NCI-H82 treated with DMSO at 0.1 percent for 48 hours (cell line): ENCODE measurements at regions not wholly inside any gene's neighbourhood (a gene's known extent, or its start where the extent isn't known, plus 50 kb on each side); places are given as distances from the start of the nearest gene placed in this dataset.

ENCODE experiments used
- DNase-seq: peaks from one replicate; lab custom pipeline; 2025; ENCODE audit not compliant: unreplicated experiment; lab: John Stamatoyannopoulos, UW

DNA sequence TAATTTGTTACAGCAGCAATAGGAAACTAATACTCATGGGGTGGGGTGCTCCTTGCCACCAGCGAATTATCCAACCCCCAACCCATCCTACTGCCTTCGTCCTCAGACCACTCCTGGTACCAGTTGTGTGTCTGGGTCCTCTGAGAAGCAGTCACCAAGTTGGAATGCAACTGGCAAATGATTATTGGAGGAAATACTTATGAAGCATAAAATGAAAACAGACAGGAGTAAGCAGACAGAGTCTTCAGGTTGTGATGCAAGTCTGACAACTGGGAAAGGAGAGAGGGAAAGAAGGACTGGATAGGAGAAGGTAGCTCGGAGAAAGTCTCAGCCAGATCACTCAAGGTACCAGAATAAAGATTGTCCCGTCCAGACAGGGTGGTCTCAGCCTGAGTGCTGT is 181.1 kb upstream of the ARID2 start:
- DNase-seq: no peak

GRCh38 chr12:45549337-45549902 is 180.1 kb upstream of the ARID2 start:
- no peak for DNase-seq

DNA sequence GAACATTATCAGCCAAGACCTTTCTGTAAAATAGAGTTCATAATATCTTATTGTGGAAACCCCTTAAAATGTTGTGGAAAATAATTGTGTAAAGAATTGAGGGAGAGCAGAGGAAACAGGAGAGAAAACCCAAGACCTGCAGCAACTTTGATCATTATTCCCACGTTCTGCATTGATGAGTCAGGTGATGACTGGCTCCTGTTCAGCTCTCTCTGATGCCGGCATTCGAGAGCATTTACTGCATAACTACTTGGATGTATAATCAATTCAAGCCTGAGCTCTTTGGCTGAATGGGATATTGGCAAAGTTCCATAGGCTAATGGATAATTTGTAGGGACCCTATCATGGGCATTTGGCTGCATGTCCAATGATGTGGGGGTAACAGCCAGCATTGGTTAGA is 176.3 kb upstream of the ARID2 start:
- DNase-seq: no peak

DNA sequence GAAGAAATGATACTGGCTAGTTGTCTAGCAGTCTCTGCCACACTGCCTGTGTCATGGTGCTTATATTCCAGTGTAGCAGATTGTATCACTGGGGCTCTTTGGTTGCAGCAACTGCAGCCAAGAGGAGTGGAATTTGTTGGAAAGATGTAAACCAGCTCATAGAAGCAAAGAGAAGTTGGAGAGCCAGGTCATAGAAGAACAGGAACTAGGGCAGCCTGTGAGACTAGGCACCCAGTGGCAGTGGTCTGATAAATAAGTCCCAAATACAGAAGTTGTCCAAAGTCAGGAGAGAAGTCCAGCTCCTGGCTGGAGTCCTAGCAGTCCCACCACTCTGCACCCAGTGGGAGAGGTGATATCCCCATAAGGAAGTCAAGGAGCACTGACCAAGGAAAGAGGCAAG is 172.5 kb upstream of the ARID2 start:
- DNase-seq: no peak

DNA sequence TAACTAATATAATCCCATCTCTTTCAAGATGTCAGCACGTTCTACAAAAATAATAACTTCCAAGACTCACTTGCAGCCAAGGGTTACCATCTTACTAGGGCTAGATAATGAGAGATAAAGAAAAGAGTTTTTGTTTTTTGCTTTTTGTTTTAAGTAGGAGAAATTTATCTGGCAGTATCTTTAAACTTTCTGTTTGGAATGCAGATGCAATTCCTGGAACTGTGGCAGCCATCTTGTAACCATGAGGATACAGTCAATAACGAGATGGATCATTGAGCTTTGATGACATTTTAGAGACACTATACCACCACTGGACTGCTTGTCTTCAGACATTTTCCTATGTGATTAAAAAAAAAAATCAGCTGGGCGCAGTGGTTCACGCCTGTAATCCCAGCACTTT is 171.2 kb upstream of the ARID2 start:
- DNase-seq: no peak

GRCh38 chr12:45559537-45559936 is 170.0 kb upstream of the ARID2 start:
- DNase-seq: no peak

DNA sequence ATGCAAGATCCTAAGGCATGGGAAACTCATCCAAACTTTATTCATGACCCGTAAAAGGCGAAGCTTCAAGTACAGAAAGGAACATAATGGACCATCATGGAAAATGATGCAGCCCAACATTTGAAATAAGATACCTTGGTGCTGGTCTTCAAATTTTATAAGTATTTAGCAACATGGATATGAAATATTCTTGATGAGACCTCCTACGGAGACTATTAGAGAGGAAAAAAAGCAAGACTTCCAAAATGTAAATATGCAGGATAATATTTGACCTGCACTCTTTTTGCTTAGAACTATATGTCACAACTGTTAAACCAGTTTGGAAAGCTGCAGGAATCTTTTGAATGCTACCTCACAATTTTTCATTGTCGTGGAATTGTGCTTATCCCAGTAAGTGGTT is 168.8 kb upstream of the ARID2 start:
- no peak for DNase-seq

DNA sequence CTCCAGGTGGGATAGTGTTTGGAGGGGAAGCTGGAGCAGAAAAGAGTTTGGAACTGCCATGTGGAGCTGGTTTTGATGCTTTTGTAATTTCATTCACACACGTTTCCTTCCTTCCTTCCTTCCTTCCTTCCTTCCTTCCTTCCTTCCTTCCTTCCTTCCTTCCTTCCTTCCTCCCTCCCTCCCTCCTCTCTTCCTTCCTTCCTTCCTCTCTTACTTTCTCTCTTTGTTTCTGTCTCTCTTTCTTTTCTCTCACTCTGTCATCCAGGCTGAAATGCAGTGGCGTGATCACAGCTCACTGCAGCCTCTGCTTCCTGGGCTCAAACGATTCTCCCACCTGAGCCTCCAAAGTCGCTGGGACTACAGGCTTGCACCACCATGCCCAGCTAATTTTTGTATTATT is 168.0 kb upstream of the ARID2 start:
- DNase-seq: no peak

DNA sequence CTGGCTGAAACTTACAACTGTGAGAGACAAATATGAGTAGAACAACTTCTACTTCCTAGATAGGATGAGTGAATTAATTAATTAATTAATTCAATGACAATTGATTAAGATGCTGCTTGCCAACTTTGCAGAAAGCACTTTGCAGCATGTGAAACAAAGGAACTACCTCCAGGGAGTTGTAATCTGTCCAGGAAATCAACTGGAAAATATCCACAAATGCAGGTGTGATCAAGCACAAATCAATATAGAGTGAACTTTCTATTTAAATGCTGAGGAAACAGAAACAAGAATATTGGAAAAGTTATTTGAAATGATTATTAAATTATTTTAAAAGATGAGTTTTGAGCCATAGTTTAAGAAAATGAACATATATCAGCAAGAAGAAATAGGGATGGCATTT is 163.9 kb upstream of the ARID2 start:
- DNase-seq: no peak

DNA sequence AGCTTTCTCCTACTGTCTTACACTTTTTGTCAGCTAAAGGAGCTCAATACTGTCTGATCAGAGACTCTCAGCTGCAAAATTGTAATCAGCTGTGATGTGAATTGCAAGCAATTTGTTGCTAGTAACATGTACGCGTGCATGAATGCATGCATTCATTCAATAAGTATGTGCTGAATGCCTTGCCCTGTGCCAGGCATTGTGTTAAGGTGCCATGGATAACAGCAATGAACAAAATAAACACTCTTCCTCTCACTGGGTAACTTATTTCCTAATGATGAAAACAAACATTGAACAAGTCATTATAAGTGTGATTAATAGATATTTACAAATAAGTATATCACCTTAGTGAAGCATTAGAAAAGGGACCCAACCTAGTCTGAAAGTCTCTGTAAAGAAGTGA is 163.2 kb upstream of the ARID2 start:
- no peak for DNase-seq

GRCh38 chr12:45568808-45569207 is 160.7 kb upstream of the ARID2 start:
- DNase-seq: peak; percentile 65

DNA sequence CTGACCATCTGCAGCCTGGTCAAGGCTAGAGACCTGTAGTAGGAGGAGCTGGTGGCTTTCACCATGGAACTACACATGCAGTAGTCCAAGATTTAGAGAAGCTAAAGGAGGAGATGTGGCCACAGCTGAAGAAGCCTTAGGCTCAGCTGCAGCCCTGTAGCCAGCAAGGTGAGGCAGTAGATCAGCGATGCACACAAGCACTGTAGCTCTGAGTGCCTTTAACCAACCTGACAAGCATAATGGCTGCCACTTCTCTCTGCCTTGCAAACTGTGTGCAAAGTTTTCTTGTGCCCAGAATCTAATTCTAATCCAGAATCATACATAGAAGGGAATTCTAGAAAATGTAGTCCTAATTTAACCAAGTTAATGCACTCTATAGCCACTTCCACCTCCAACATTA is 159.0 kb upstream of the ARID2 start:
- DNase-seq: no peak

DNA sequence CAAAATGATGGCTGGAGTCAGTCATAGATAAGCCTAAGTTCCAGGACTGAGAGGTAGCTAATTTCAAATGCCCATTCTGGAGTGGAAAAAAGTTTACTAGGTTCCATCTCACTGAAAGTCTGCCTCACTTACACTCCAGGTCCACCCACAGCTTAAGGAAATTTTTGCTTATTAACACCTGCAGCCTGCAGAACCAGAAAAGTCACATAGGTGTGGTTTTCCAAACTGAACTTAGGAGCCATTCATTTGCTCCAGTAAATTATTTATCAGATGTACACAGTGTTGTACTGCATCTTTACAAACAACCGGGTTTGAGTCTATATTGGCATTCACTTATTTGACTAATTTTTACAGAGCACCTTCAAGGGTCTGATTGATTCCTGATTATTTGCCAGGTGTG is 157.4 kb upstream of the ARID2 start:
- DNase-seq: no peak

- DNase-seq: no peak
Measured at GRCh38 chr12:45575417-45575816, 154.1 kb upstream of the ARID2 start.

DNA sequence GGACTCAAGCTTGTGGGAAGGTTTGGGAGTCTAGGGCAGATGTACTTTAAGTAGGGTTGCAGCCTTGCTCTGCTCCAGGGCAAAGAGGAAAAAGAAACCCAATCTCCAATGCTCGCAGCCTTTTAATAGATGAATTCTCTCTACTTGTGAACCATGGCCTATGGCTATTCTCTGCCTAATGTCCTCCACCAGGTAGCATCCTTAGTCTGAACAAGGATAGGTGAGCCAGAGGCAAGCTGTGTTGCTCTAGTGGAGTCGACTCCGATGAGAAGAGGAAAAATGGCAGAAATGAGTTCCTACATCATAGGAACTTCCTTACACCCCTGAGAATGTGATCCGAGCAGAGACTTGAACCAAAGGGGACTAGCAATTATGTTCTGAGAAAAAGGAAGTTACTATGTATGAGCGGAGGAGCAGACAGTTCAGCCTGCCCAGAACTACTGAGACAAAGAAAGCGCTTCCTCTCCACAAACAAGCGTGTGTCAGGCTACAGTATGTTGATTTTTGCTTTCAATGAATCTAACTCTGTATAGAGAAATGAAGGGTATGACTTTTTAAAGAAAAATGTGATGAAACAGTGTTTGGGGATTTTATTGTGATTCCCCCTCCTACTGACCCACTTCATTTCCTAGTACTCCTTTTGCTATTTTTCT is 153.6 kb upstream of the ARID2 start:
- no peak for DNase-seq

DNA sequence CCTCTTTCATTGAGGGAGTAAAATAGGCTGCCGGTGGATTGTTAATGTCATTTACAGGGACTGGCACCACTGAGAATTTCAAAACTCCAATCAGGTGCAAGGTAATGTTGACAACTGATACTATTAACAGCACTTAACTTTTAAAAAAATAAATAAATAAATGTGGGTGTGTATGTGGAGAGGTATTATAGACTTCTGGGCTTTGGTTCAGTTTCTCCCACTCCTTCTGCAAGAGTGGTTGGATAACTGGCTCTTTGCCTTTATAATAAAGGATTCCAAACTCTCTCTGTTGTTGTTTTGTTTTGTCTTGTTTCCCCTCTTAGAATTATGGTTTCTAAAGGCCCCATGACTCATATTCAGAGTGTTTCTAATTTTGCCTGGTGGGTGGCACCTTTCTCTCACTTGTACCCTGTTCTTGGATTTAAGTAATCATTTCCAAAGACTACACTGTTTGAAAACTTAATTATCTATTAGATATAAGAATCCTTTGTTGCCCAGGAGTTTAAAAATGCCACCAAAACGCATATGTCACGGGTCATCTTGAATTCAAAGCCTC is 151.6 kb upstream of the ARID2 start:
- DNase-seq: no peak

DNA sequence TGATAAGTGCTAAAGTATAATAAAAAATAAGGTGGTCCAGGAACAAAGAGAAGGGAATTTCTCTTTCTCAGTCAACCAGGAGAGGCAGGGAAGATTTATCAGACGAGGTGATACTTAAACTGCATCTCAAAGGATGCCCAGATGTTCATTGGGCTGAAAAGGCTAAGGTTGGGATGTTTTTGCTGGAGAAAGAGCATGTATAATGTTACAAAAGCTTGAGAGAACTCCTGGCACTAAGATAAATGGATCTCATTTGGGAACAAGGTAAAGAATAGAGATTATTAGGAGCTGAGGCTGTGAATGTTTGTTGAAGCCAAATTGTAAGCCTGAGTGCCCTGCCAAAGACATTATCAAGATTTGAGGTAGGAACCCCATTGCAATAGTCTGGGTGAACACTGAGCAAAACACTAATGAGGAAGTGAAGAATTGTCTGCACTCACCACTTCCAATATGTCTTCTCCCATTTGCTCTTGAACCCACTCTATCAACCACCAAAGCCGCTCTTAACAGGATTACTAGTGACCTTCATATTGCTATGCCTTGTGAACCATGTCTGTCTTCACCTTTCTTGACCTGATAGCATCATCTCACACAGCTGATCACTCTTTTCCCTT is 149.0 kb upstream of the ARID2 start:
- DNase-seq: no peak

- DNase-seq: no peak
Measured at GRCh38 chr12:45581112-45581511, 148.4 kb upstream of the ARID2 start.

- DNase-seq: no peak
Measured at GRCh38 chr12:45582536-45582935, 147.0 kb upstream of the ARID2 start.

GRCh38 chr12:45582986-45583659 is 146.4 kb upstream of the ARID2 start:
- DNase-seq: no peak

GRCh38 chr12:45584336-45584735 is 145.2 kb upstream of the ARID2 start:
- no peak for DNase-seq
